ENCODE measurements at regions not wholly inside any gene's neighbourhood (a gene's known extent, or its start where the extent isn't known, plus 50 kb on each side); places are given as distances from the start of the nearest gene placed in this dataset.
"Not testable (repeated sequence)": the region's sequence is repeated elsewhere in the genome, so short reads cannot be mapped to it uniquely, and the experiment has no call there.

- TF ChIP-seq POLR2AphosphoS5, CTCF, POLR2A, EP300 (IDR thresholded peaks at IDR 0.05): not testable (repeated sequence)
Measured at GRCh38 chrY:3123482-3123881, 188.3 kb downstream of the ZFY start.

Measured in suprapubic skin (tissue), 4 donors.